HG03457 (cell line): ENCODE measurements at regions not wholly inside any gene's neighbourhood (a gene's known extent, or its start where the extent isn't known, plus 50 kb on each side); places are given as distances from the start of the nearest gene placed in this dataset.

Experiments
- ATAC-seq: cut with Tn5 transposase; IDR thresholded peaks from one replicate; pipeline ENCODE4 v1.9.1; 2021; ENCODE audit warnings: moderate number of reproducible peaks; ENCODE audit not compliant: unreplicated experiment

DNA sequence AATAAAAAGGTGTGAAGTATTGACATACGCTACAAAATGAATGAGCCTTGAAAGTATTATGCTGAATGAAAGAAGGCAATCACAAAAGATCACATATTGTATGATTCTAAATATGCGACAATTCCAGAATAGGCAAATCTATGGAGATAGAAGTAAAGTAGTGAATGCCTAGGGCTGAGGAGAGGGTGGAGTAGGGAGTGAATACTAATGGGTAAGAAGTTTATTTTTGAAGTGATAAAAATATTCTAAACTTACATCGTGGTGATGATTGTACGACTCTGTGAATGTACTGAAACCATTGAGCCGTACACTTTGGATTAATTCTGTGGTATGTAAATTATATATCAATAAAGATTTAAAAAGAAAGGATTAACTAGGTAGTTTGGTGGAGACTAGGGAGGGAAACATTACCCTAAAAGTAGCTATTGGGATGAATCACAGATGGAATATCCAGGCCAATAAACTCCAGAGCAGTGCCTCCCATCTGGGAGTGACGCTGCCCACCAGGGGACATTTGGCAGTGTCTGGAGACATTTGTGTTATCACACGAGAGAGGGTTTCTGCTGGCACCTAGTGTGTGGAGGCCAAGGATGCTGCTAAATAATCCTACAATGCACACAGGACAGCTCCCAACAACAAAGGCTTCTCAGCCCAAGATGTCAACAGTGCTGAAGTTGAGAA lies 214.2 kb upstream of the PCSK2 start:
- ATAC-seq = no peak

DNA sequence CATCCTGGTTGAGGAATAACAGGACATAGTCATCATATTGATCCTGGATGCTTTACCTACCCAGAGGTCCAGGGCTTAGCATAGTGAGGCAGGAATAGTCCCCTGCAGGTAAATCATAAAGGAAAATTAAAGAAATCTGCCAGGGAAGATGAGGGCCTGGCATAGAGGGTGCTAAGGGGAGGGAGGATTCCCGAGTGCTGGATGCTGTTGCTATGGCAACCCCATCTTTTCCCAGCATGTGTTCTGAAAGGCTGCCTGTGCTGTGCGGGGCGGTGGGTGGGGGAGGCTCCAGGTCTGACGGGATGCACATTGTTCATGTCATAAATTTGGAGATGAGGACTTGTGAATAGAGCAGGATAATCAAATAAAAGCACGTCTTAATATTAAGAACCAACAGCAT lies 212.6 kb upstream of the PCSK2 start:
- ATAC-seq = no peak

DNA sequence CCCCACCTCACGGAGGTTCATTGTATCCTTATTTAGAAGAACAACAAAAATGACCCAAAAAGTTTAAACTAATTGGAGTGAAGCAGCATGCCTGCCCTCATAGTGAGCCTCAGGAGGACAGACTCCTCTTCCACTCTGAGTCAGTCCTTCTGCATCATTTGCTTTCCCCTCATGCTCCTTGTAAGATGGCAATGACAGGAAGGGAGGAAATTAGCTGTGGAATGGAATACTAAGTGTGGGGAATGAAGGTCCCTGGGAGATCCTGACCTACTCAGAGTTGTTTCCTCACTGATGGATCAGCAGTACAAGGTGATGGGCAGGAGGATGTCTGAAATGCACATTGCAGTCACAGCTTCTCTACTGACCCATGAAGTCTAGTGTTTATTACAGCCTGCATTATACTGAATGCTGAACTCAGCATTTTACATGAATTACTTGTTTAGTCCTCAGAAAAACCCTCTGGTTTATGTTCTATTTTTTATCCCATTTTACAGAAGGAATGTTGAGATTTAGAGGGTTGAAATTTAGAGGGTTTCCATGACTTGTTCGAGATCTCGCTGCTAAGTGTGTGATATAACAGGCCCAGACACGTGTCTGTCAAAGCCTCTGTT lies 212.0 kb upstream of the PCSK2 start:
- ATAC-seq = no peak

DNA sequence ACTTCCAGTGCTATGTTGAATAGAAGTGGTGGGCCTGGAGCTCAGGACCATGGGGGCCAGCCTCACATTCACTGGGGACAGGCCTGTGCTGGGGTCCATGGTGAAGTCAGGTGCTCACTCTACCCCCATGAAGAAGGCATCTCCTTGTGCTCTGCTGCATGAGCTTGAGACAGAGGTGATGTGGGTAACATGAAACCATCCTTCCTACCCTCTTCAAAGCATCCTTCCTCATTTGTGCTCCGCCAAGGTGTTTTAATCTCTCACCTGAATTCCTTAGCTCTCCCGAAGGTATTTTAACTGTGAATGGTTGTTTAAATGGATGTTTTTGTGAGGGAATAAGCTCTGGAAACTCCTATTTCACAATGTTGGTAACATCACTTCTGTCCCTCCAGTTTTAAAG lies 209.6 kb upstream of the PCSK2 start:
- no peak for ATAC-seq

DNA sequence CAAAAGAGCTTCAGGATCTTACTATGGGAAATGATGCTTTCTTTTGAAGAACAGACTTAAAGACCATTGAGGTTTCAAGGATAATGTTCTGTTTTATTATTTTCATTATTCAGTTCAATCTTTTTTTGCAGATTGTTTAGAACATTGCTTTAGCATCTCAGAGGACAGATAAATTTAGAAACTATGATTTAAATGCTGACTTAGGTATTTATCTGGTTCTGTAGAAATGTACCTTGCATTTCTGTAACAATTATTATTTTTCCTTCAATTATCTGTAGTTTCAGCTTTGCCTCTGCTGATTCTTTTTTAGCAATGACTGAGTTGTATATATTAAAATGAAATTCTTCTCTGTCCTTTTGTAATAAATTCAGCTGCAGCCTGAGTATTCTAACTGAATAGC lies 205.4 kb upstream of the PCSK2 start:
- ATAC-seq = no peak

DNA sequence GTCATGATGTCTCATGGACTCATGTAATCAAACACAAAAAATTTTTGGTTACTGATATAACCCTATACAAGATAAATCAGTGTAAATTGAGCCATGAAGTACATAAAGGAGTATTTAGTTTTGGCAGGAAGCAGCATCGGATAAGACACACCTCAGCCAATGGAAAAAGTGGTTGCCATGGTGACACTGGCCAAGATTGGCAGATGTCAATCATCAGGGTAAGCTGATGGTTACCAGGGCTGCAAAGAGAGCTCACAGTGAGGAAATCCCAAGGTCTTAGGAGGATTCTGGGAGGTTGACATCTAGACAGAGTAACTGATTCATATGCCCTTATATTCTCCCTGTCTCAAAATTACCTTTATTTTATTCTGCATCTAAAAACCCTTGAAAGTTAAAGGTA lies 203.8 kb upstream of the PCSK2 start:
- ATAC-seq = no peak

DNA sequence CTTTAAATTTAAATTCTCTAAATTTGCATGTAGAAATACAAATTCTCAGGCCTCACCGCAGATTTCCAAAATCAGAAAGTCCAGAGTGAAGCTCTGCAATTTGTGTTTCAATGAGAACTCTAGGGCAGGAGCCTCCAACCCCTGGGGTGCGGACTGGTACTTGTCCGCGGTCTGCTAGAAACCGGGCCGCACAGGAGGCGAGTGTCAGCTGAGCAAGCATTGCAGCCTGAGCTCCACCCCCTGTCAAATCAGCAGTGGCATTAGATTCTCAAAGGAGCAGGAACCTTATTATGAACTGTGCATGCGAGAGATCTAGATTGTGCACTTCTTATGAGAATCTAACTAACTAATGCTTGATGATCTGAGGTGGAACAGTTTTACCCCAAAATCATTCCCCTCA lies 203.0 kb upstream of the PCSK2 start:
- ATAC-seq = no peak

DNA sequence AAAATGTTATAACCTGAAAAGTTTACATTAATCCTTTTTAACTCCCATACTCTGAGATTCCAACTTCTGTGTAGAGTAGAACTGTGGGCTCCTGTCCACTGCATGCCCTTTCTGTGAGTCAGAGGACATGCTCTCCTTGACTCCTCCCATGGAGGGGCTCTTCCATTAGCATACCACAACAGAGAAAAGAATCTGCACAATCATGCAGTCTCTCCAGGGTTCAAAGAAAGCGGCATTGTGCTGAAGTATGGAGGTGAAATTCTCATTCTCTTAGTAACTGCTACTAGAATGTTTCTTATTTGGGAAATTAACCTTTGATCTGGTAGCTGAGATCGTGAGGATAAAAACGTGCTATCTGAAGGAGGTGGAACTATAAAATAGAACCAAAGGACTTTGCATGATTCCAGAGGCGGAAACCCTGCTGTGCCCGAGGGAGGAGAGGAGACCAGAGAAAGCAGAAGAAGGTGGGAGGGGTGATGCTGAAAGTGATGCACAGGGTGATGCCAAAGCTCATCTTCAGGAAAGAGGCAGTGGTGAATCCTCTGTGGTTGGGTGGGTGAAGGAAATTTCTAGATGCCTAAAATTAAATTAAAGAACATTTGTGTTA lies 202.2 kb upstream of the PCSK2 start:
- ATAC-seq = no peak

DNA sequence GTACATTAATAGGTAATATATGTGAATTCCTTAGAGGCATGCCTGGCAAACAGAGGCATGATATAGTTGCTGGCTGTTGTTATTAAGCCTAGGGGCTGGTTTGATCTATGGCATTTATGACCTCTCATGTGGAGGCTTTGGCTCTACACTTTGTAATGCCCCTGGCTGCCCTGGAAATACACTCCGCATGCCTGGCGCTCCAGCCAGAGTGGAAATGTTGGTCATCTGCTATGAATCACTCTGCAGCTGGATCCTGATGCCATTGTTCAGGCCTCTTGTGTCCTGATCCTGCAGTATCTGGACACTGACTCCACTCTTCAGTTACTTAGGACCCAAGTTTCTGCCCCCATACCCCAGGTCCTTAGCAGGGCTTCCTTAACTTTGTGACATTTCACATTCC lies 200.5 kb upstream of the PCSK2 start:
- ATAC-seq = no peak

DNA sequence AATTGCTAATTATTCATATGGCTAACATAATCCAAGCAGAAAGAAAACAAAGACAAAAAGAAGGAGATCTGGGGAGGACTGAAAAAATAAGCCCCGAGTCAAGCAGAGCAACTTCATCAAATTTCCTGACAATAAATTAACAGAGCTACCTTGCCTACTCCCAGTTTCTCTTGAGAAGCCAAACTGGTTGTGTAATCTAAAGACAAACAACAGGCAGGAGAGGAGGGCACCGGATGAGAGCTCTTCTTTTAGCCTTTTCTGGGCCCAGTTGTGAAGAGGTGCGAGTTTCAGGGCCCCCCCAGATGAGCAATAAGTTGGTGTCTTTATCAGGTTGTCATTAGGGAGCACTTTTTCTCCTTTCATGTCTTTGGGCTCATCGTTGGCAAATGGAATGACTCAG lies 197.1 kb upstream of the PCSK2 start:
- no peak for ATAC-seq

DNA sequence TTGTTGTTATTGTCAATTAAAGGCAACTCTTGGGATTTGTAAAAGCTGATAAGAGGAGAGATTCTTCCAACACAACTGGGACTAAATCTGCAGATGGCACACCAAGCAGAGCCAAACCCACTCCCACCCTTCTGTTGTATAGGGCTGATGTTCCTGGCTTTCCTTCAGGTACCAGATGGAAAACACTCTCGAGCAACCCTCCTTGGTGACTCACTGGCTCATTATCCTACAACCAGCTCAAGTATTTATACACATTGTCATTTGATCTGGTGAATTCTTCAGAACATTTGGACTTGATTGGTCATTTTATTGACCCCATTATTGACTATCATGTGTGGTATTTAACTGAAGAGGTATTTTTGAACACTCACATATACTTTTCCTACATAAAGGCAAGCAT lies 190.3 kb upstream of the PCSK2 start:
- no peak for ATAC-seq

DNA sequence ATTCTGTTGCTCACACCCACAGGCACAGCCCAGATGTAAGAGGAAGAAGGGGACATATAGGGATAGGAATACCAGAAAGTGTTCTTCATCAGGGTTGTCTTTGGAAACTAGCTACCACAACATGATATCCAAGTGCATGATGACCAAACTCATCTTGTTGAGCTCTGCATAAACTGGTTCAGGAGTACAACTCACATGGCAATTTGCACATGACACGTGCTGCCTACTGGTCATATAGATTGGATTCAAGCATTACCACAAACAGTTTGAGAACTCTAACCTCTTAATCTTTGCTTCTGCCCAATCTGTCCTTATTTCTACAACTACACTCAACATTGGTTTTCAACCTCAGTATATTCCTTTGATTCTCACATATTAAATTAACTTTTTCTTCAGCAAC lies 184.7 kb upstream of the PCSK2 start:
- ATAC-seq = no peak

DNA sequence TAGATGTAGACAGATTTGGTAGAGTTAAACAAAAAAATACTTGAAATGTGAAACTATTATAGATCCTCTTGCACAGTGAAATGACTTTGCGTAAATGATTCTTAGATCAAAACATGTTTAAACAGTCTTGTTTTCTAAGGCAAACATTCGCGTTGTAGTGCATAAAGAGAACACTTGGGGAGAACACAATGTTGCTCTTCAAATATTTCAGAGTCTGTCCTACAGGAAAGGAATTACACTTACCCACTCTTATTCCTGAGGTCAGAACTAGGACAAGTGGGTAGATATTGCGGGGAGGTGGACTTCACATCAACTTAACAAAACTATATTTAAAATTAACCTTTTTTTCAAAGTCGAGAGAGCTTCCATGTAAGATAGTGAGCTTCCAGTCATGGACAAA lies 183.5 kb upstream of the PCSK2 start:
- no peak for ATAC-seq

DNA sequence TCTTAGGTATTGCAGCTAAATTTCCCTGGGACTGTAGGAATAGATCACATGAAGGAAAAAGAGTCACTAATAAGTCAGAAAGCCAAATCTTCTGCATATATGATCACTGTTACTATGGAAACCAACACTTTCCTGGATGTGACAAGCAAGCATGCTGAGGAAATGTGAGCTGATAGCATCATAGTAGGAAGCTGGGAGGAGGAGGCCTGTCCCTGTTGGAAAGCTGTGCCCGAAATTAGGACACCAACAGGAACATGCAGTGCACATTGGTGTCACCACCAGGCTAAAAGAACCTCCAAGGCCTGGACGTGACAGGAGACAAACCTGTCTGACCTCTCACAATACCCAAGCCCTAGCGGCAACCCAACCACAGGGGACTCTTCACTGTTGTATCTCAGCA lies 181.9 kb upstream of the PCSK2 start:
- no peak for ATAC-seq

DNA sequence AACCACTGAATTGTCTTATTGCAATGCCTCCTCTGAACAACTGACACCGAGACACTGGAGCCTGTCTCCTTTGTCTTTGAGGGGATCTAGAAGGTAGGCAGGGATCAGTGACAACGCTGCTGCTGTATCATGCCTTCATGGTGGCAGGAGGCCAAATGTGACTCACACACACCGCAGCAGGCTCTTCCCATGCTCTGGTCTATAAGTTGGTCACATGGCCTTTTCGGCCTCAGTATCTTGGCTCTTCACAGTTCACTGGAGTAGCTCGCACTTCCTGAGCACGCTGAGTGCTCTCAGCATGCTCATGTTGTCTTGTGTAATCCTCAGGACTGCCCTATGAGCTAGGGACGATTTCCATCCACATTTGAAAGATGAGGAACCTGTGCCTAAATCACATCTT lies 167.4 kb upstream of the PCSK2 start:
- ATAC-seq = no peak

DNA sequence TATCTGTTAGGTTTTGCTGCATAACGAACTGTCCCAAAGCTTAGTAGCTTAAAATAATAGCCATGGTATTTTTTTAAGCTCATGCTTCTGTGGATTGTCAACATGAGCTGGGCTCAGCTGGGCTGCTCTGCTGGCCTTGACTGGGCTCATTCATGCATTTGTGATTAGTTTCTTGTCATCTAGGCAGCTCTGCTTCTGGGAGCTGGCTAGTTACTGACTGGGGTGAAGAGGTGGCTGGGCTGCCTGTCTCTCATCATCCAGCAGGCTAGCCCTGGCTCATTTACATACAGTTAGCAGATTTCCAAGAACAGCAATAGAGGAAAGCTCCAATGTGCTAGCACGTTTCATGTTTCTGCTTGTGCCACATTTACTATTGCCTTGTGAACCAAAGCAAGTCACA lies 165.1 kb upstream of the PCSK2 start:
- ATAC-seq = no peak

DNA sequence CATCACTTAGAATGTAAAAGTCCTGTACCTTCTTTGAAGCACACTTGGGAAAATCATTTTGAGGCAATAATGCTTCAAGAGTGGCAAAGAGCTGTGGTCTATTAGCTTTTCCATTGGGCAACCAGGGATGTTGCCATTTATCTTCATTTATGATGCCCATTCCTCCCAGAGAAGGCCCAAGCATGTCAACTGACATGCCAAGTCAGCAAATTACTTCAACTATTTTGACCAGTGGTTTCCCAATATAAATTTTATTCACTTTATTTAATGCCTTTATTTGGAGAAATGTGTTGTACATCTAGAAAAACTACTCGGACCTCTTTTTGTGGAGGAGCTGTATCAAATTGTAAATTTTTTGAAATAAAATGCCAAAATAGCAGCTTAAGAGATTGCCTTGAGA lies 164.1 kb upstream of the PCSK2 start:
- no peak for ATAC-seq

DNA sequence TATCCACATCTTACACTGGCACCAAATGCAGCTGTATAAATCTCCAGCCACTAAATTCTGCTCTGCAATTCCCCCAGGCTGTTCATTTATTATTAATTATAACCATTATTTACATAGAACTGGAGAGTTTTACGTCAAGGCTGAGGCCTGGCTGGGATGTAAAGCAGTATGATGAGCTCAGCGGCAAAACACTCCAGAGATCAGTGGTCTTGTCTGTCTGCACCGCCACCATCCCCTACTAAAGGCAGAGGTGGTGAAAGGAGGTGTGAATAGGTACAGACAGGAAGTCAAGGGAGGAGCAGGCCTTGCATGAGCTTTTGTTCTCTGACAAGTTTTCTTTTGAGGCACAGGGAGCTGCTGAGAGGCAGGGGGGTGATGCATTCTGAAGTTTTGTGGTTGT lies 159.9 kb upstream of the PCSK2 start:
- no peak for ATAC-seq

DNA sequence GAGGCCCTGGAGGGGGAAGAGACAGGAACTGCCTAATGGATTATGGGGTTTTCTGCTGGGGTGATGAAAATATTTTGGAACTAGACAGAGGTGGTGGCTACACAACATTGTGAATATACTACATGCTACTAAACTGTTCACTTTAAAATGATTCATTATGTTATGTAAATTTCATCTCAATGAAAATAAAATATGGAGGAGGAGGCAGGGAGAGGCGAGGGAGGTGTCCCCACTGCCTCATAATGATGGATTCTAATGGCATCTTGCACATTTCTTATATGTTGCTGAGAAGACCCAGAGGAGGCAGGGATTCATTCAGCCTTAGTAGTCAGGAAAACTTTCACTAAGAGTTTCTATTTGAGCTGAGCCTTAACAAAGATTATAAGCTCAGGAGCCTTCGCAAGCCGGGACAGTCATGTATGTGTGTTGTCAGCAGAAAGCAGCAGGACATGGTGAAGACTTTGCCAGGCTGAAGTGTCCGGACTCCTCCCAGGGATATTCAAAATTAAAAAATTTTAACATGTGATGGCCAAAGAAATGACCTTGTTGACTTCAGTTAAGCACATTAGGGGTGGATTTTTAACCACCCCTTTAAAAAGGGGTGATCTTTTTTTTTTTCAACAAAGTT lies 158.6 kb upstream of the PCSK2 start:
- ATAC-seq = no peak

DNA sequence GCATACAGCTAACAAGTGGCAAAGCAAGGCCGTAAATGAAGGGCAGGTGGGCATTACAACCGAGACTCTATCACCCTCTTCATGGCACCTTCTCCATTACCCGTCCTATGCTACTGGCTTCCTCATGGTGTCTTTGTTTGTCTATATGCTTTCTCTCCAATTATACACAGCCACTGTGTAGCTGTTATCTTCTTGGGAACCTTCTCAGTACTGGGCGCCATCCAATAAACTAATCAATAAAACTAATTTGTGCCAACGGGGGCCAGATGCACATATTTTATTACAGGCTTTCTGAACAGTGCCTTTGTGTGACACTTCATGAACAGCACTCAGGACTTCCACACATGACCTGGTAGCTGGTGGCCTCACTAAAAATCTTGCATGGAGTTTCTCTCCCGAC lies 149.8 kb upstream of the PCSK2 start:
- no peak for ATAC-seq

DNA sequence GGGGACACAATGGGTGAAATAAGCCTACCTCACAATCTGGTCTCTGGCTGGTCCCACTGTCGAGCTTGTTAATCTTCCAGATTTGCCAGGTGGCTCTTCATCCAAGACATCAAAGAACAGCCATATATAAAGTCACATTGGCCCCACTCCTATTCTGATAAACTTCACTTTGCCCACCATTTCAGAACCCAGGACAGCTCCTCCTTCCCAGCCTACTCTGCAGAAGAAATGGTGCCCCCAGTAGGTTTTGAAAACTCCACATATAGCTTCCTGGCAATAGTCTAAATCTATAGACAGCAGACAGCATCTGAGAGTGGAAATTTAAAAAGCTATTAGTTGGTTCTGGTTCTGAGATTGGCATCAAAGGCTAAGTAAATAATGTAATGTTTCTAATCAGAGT lies 143.1 kb upstream of the PCSK2 start:
- ATAC-seq = no peak

DNA sequence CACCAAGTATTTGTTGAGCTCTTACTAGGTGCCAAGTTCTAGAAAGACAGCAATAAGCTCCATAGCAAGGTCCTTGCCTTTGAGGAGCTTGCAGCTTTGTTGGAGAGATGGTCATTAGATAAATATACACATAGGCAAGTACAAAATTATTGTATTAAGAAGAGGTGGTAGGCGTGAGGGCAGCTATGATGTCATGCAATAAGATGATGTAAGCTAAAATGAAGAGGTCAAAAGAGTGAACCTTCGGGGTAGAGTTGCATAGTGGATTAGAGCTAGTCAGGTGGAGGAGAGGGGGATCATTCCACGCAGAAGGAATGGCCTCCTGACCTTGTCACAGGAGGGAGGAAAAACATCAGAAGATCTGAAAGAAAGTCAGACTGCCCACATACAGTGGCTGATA lies 141.9 kb upstream of the PCSK2 start:
- ATAC-seq = no peak
